ENCODE measurements at regions not wholly inside any gene's neighbourhood (a gene's known extent, or its start where the extent isn't known, plus 50 kb on each side); places are given as distances from the start of the nearest gene placed in this dataset.

- no peak for TF ChIP-seq ZFP82 (CRISPR knock-in tag; IDR thresholded peaks at IDR 0.05; ENCODE audit: borderline replicate concordance)
Observed at GRCh38 chrX:45712067-45712466, 511.4 kb upstream of the DIPK2B start (continued).

GRCh38 chrX:45711231-45711630 lies 510.6 kb upstream of the DIPK2B start:
- Histone ChIP-seq H3K9me3 (ENCODE audit: low read length) (no peaks in the 10 kb centered on the region), H3K27ac (ENCODE audit: extremely low read length, insufficient read depth, low read length) (no peak overlapping the region), H3K79me2 (ENCODE audit: insufficient read depth, low read length) (no peaks in the 10 kb centered on the region), H4K20me1 (ENCODE audit: insufficient read depth, low read length) (no peaks in the 10 kb centered on the region), H3K27me3 (ENCODE audit: control insufficient read depth in 1 of 2, insufficient read depth in 2 of 2, low read length in 2 of 2) (no peaks in the 10 kb centered on the region), H2AFZ (ENCODE audit: low read length) (no peak overlapping the region), H3K4me1 (ENCODE audit: insufficient read depth, low read length) (no peaks in the 10 kb centered on the region), H3K36me3 (replicated peaks in 1 of 2; ENCODE audit: control insufficient read depth in 1 of 2, insufficient read depth in 2 of 2, low read length in 2 of 2) (no peaks in the 10 kb centered on the region), H3K4me2 (ENCODE audit: low read depth, low read length) (no peak overlapping the region), H3K4me3 (replicated peaks in 1 of 3; ENCODE audit: insufficient read depth in 1 of 3, low read depth in 2 of 3, low read length in 3 of 3) (no peak overlapping the region), H3K9ac (ENCODE audit: insufficient read depth, low read depth, low read length) (no peak overlapping the region)
- ChIA-PET CTCF (ENCODE audit: low intra/inter-chr PET ratio, low total read pairs) (no interaction called here), POLR2A (no interaction called here)
- DNase-seq (ENCODE audit: low spot score) (no peak), ATAC-seq (no peak), FAIRE-seq (no peak)
- TF ChIP-seq HNF1A (IDR thresholded peaks at IDR 0.05; ENCODE audit: low read depth), result no peak
- TF ChIP-seq HNF1A (CRISPR knock-in tag; IDR thresholded peaks at IDR 0.05; ENCODE audit: borderline replicate concordance), result no peak
- TF ChIP-seq PRMT3 (CRISPR knock-in tag; IDR thresholded peaks at IDR 0.05; ENCODE audit: borderline replicate concordance, low read depth), result no peak
- no peak for TF ChIP-seq SMARCC2 (IDR thresholded peaks at IDR 0.05)
- no peak for TF ChIP-seq ERF (CRISPR knock-in tag; IDR thresholded peaks at IDR 0.05)
- TF ChIP-seq POLR2AphosphoS2 (IDR thresholded peaks at IDR 0.05; ENCODE audit: low read depth, low read length), result no peak
- no peak for TF ChIP-seq ZNF766 (CRISPR knock-in tag; IDR thresholded peaks at IDR 0.05; ENCODE audit: borderline replicate concordance)
- BruUV-seq (replicated peaks), result no TSS peak
- 22% methylated on average over 5 of the region's 5 CpGs for WGBS (ENCODE audit: low lambda C conversion rate)
- in situ Hi-C loops (cut with HindIII; ENCODE audit: extremely low pct_ligation_motif_present, low pct_unique_long_range_greater_than_20kb) (no loop called here), intact Hi-C loops (cut with micrococcal nuclease; ENCODE audit: unreplicated experiment) (no loop called here)
